Fibroblast of lung (primary cell): ENCODE measurements at regions not wholly inside any gene's neighbourhood (a gene's known extent, or its start where the extent isn't known, plus 50 kb on each side); places are given as distances from the start of the nearest gene placed in this dataset.

Source experiments
- DNase-seq, 2 donors: peaks; one replicate each; pipeline versions ENCODE4 v3.0.0 to v3.0.0-alpha.2; 2010; ENCODE audit warnings: low read depth in 2 of 2
- H2AFZ ChIP-seq: 2 replicates; pipeline ENCODE4 v1.5.1; 2012; ENCODE audit warnings: low read length, control low read depth, inconsistent platforms
- H3K27ac ChIP-seq: 2 replicates; pipeline ENCODE4 v1.5.1; 2011; ENCODE audit warnings: low read length, control low read depth; ENCODE audit not compliant: insufficient read depth
- H3K27me3 ChIP-seq: 2 replicates; pipeline ENCODE4 v1.5.1; 2011; ENCODE audit warnings: mild to moderate bottlenecking, low read length; ENCODE audit not compliant: control insufficient read depth, insufficient read depth
- H3K36me3 ChIP-seq: 2 replicates; pipeline ENCODE4 v1.5.1; 2011; ENCODE audit warnings: low read length; ENCODE audit not compliant: control insufficient read depth, insufficient read depth
- H3K4me1 ChIP-seq: 2 replicates; pipeline ENCODE4 v1.5.1; 2011; ENCODE audit warnings: low read length; ENCODE audit not compliant: control insufficient read depth, insufficient read depth; ENCODE audit errors: extremely low read depth
- H3K4me2 ChIP-seq: 2 replicates; pipeline ENCODE4 v1.5.1; 2011; ENCODE audit warnings: low read length, control low read depth; ENCODE audit not compliant: insufficient read depth; ENCODE audit errors: extremely low read depth
- H3K4me3 ChIP-seq, 4 experiments: fragments of 200-600 bp in 1 of 4; sonication (generic) in 1 of 4; replicated peaks in 1 of 4; 2 replicates each; pipeline ENCODE4 v1.5.1; 2011 to 2016; ENCODE audit warnings: low read length in 4 of 4, low read depth in 3 of 4, mild to moderate bottlenecking in 3 of 4, control low read depth in 2 of 4, inconsistent platforms in 1 of 4, mixed read lengths in 1 of 4; ENCODE audit not compliant: insufficient read depth in 1 of 4; ENCODE audit errors: control extremely low read depth in 1 of 4
- H3K79me2 ChIP-seq: 2 replicates; pipeline ENCODE4 v1.5.1; 2012; ENCODE audit warnings: mild to moderate bottlenecking, low read length, inconsistent platforms; ENCODE audit not compliant: control insufficient read depth, insufficient read depth
- H3K9ac ChIP-seq: 2 replicates; pipeline ENCODE4 v1.5.1; 2011; ENCODE audit warnings: mild to moderate bottlenecking, low read length, control low read depth; ENCODE audit not compliant: insufficient read depth
- H3K9me3 ChIP-seq: 2 replicates; pipeline ENCODE4 v1.5.1; 2012; ENCODE audit warnings: low read depth, low read length; ENCODE audit not compliant: control insufficient read depth, insufficient read depth
- H4K20me1 ChIP-seq: 2 replicates; pipeline ENCODE4 v1.5.1; 2011; ENCODE audit warnings: low read length; ENCODE audit not compliant: control insufficient read depth, insufficient read depth; ENCODE audit errors: extremely low read depth
- EZH2 ChIP-seq: IDR thresholded peaks from 2 replicates; pipeline ENCODE4 v1.5.1; 2012; ENCODE audit warnings: low read length, control low read depth, mild to moderate bottlenecking; ENCODE audit errors: missing control alignments
- TF ChIP-seq, protein P1 (sequence below), 2 donors: IDR thresholded peaks in 1 of 2; conservative IDR thresholded peaks in 1 of 2; 1 replicate in 1 of 2; 2 replicates in 1 of 2; pipeline ENCODE4 v1.5.1; 2011 to 2012; ENCODE audit warnings: low read length in 2 of 2, control low read depth in 1 of 2, inconsistent platforms in 1 of 2, low read depth in 1 of 2, mild to moderate bottlenecking in 1 of 2

DNA sequence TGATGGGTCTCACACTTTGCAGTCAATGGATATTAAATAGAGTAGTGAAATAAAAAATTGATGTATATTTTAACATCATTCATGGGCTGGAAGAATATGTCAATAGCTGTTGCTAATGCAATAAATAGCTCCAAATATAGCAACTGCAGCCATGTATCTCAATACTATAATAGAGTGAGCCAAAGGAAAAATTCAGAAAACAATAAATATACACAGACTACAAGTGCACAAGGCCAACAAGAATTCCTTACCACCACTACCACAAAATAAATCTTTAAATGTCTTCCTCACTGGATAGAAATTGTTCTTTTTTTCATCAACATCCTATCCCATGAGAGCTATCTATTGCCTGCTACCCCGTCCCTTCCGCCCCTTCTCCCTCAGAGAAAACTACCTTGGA is 113.1 kb upstream of the TRIM24 start:
- Histone ChIP-seq H3K9me3 (no peaks in the 10 kb centered on the region), H3K27me3 (no peaks in the 10 kb centered on the region), H3K4me3 (no peak overlapping the region), H4K20me1 (no peaks in the 10 kb centered on the region), H3K4me1 (no peaks in the 10 kb centered on the region), H3K9ac (no peak overlapping the region), H3K36me3 (no peaks in the 10 kb centered on the region), H3K27ac (no peak overlapping the region), H3K4me2 (no peak overlapping the region), H3K79me2 (no peaks in the 10 kb centered on the region), H2AFZ (no peak overlapping the region)
- TF ChIP-seq, protein P1, sequence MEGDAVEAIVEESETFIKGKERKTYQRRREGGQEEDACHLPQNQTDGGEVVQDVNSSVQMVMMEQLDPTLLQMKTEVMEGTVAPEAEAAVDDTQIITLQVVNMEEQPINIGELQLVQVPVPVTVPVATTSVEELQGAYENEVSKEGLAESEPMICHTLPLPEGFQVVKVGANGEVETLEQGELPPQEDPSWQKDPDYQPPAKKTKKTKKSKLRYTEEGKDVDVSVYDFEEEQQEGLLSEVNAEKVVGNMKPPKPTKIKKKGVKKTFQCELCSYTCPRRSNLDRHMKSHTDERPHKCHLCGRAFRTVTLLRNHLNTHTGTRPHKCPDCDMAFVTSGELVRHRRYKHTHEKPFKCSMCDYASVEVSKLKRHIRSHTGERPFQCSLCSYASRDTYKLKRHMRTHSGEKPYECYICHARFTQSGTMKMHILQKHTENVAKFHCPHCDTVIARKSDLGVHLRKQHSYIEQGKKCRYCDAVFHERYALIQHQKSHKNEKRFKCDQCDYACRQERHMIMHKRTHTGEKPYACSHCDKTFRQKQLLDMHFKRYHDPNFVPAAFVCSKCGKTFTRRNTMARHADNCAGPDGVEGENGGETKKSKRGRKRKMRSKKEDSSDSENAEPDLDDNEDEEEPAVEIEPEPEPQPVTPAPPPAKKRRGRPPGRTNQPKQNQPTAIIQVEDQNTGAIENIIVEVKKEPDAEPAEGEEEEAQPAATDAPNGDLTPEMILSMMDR (conservative IDR thresholded peaks at IDR 0.05 in 1 of 2, IDR thresholded peaks at IDR 0.05 in 1 of 2; ENCODE audit: low read depth in 1 of 2, low read length in 2 of 2): no peak
- no peak for TF ChIP-seq EZH2
- no peak for DNase-seq

DNA sequence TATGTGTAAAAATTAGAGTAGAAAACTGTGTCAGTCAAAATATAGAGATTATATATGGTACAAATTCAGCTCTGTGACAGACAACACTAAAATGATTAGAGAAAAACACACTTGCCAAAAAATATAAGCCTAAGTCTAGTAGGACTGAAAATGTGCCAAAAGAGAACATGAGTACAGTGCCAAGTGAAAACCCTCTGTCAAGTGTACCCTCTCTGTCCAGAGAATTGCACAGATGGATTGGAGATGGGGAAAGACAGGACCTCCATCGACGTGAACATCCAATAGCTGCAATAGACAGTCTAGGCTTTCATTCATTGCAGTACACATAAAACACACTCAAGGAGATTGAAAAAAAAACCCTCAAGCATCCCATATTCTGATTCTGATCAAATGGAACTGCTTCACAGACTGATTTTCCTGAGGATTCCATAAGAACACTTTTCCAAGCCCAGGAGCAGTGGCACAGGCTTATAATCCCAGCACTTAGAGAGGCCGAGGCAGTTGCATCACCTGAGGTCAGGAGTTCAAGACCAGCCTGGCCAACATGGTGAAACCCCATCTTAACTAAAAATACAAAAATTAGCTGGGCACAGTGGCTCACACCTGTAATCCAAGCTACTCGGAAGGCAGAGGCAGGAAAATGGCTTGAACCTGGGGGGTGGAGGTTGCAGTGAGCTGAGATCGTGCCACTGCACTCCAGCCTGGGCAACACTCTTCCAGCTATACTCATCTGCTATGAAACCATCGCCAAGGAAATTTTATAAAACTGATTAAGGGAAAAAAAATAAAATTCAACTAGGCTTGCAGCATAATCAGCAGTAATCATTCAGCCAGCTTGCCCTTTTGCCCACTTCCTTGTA is 110.0 kb upstream of the TRIM24 start:
- no peaks in the 10 kb centered on the region for H3K9me3 ChIP-seq
- DNase-seq: no peak
- H4K20me1 ChIP-seq: no peaks in the 10 kb centered on the region
- H3K27me3 ChIP-seq: no peaks in the 10 kb centered on the region
- no peak overlapping the region for H3K4me3 ChIP-seq
- H2AFZ ChIP-seq: no peak overlapping the region
- H3K4me1 ChIP-seq: no peaks in the 10 kb centered on the region
- H3K36me3 ChIP-seq: no peaks in the 10 kb centered on the region
- H3K27ac ChIP-seq: no peak overlapping the region
- H3K9ac ChIP-seq: no peak overlapping the region
- TF ChIP-seq EZH2: no peak
- TF ChIP-seq, protein P1 (conservative IDR thresholded peaks at IDR 0.05 in 1 of 2, IDR thresholded peaks at IDR 0.05 in 1 of 2; ENCODE audit: low read depth in 1 of 2, low read length in 2 of 2): no peak
- no peak overlapping the region for H3K4me2 ChIP-seq
- no peaks in the 10 kb centered on the region for H3K79me2 ChIP-seq

DNA sequence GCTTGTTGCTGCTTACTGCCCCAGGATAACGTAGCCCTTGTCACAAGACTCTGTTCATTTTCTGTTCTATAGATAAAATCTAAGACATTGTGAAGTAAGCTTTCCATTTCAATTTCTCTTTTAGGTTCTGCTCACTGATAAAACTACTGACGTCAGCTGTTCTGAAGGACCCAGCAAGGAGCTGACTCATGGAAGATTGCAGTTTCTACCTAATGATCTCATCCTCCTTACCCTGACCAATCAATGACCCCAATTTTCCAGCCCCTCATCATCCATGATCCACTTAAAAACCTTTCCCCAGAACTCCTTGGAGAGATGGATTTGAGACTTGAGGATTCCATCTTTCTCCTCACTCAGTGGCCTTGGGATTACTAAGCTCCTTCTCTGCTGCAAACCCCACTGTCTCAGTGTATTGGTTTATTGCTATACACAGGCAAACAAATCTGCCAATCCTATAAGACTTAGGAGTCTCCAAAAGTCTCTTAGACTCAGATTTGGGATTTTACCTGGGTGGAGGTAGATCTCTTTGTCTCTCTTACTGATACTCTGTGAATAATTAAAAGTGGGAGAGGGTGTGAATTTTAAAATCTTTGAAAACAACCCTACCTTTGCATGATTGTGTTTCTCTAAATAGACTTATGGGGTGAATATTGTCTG is 109.2 kb upstream of the TRIM24 start:
- Histone ChIP-seq H4K20me1 (no peaks in the 10 kb centered on the region), H3K27me3 (no peaks in the 10 kb centered on the region), H3K27ac (no peak overlapping the region), H3K4me2 (no peak overlapping the region), H3K79me2 (no peaks in the 10 kb centered on the region), H3K4me1 (no peaks in the 10 kb centered on the region), H3K4me3 (no peak overlapping the region), H3K9ac (no peak overlapping the region), H2AFZ (no peak overlapping the region), H3K9me3 (no peaks in the 10 kb centered on the region), H3K36me3 (no peaks in the 10 kb centered on the region)
- DNase-seq: peak in 1 of 2 donors; percentile 18
- TF ChIP-seq, protein P1 (conservative IDR thresholded peaks at IDR 0.05 in 1 of 2, IDR thresholded peaks at IDR 0.05 in 1 of 2; ENCODE audit: low read depth in 1 of 2, low read length in 2 of 2): no peak
- TF ChIP-seq EZH2: no peak
